ENCODE measurements at regions not wholly inside any gene's neighbourhood (a gene's known extent, or its start where the extent isn't known, plus 50 kb on each side); places are given as distances from the start of the nearest gene placed in this dataset.

DNA sequence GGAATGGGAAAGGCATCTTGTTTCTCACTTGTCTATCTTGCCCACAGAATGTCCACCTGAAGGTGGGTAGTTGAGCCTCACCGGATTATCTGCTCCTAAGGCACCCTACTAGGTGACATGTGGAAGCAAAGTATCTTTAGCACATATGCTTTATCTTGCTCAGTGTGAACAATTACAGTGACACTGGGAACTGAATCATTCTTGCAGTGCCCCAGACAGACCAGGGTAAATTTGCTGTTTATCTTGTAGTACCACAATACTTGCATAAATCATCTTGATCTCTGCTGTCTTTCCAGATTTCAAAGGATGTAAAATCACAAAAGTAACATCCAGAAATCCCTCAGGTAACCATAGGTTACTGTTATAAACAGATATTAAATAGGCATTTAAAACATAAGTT lies 930.0 kb upstream of the INTU start:
- no peak for DNase-seq

- DNase-seq, result no peak
Observed at GRCh38 chr4:126705266-126705665, 927.5 kb upstream of the INTU start.

DNA sequence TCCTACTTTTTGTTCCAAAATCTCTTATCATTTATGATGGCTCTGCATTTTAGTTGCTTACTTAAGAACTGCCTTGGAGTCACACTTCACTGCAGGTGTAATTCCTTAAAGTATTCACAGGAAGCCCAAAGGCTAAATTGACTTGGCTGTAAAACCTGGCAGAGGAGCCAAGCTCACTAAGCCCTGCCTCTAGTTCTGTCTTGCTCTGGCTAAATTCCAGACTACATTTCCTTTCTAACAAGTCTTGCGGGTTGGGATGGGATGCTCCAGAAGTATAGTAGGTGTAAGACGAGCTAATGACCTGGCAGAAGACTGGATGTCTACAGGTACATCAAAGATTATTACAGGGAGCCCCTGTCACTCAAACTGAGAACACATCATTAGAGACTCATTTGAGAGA lies 924.0 kb upstream of the INTU start:
- DNase-seq, result no peak

- no peak for DNase-seq
Observed at GRCh38 chr4:126710935-126711334, 921.8 kb upstream of the INTU start.

DNA sequence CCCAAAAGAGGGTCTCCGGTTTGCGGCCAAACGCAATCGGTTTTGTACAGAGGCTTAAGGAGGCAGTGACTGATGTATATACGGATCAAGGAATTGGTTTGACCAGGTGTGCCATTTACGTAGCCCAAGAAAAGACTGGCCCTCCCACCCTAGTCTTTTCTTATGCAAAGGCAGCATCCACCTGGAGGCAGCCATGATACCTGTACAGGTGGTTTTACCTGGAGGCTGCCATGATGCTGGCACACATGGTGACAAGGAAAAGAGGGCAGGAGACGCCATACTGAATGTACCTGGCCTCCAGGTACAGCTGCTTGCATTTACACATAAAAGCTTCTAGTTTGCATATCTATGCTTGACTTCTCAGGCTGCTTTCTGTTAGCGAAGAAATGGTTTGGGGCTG lies 917.7 kb upstream of the INTU start:
- no peak for DNase-seq

DNA sequence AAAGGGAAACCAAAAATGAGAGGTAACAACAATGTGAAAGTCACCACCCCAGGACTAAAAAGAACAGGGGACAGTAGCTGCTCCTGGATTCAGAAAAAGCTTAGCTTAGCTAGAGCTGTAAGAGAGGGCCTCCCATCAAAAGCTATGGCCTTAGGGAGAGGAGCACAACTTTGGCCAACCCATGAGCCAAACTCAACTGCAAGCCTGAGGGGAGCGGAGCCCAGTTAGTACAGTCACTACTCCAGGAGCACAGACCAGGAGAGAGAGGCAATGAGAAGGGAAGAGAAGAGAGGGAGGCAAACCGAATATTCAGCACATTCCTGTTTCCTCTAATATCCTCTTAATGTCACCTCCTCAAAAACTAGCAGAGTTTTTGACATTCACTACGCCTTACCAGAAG lies 917.1 kb upstream of the INTU start:
- DNase-seq, result no peak

DNA sequence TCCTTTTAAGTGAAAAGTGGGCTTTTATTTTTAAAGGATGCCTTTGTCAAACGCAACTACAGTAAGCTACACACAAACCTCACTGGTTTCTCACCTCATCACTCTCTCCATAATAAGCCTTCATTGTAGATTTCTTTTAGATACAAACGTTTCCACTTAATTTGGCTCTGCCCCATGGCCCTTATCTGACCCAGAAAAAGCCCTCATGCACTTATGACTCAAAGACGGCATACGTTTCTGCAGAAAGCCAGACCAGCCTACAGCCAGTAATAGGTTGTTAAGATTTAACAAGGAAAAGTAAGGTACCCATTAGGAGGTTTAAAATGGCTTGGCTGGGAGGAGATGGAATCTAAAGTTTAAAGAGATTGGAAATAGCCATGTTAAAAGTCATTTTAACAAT lies 914.6 kb upstream of the INTU start:
- no peak for DNase-seq

GRCh38 chr4:126719852-126720251 lies 912.9 kb upstream of the INTU start:
- no peak for DNase-seq

- no peak for DNase-seq
Observed at GRCh38 chr4:126725906-126726305, 906.9 kb upstream of the INTU start.

GRCh38 chr4:126727461-126727860 lies 905.3 kb upstream of the INTU start:
- no peak for DNase-seq

GRCh38 chr4:126731062-126731461 lies 901.7 kb upstream of the INTU start:
- DNase-seq, result no peak

GRCh38 chr4:126733301-126733700 lies 899.5 kb upstream of the INTU start:
- DNase-seq, result peak; percentile 8

GRCh38 chr4:126734465-126734864 lies 898.3 kb upstream of the INTU start:
- DNase-seq, result no peak

- no peak for DNase-seq
Observed at GRCh38 chr4:126735294-126736132, 897.2 kb upstream of the INTU start.

GRCh38 chr4:126736133-126736518 lies 896.6 kb upstream of the INTU start:
- no peak for DNase-seq

DNA sequence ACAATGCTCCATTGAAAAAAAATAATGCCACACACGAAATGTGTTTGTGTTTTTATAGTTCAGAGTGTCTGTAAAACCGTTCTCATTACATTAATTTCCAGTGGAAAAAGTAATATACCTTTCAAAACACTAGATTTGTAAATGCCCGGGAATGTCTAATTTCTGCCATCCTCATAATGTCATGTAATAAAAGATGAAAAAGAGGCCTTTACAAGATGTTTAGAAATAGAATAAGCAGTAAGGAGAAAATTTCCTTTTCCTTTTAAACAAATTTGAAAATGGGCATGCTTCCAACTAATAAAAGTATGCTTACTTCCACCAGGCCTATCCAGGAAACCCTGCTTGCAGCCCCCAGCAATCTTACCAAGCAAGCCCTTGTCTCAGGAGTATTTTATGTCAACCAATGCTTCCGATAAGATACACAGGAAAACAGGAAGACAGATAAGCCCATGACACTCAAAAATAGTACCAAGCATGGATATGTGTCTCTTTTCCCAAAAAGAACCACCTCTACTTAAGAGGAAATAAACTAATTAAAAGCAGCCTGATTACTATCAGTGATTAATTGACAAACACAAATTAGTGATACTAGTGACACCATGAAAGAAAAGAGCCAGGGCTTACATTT lies 894.7 kb upstream of the INTU start:
- DNase-seq, result no peak

- no peak for DNase-seq
Observed at GRCh38 chr4:126738527-126738923, 894.2 kb upstream of the INTU start.

- DNase-seq, result no peak
Observed at GRCh38 chr4:126738926-126739325, 893.8 kb upstream of the INTU start.

DNA sequence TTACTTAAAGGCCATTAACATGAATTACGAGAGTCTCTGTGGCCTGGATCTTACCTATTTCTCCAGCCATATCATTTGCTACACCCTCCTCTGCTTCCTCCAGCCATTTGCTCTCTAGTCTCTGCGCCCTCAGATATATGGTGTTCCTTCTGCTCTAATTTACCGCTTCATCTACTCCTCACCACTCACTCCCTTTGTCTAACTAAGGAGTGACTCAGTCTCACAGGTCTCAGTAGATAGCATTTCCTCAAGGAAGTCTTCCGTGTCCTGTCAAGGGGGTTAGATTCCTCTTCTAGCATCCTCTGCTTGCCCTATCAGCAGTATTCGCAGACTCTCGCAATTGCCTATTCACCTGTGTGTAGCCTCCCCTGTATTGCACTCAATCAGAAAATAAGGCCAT lies 892.1 kb upstream of the INTU start:
- DNase-seq, result no peak

DNA sequence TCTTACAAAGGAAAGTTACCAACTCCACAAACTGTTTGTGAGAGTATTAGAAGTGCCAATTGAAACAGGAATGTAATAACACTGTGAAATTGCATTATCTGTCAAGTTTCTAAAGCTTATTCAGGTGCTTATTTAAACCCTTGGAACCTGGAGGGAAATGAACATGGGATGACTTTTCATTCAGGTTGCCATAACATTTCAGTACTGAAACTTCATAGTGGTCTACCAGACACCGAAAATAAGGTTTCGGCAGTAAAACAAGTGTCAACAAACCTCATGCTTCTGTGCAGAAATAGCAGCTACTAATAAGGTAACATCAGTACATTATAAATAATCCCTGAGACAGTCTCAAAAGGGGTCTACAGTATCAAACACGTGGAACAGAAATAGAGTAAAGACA lies 890.7 kb upstream of the INTU start:
- no peak for DNase-seq

DNA sequence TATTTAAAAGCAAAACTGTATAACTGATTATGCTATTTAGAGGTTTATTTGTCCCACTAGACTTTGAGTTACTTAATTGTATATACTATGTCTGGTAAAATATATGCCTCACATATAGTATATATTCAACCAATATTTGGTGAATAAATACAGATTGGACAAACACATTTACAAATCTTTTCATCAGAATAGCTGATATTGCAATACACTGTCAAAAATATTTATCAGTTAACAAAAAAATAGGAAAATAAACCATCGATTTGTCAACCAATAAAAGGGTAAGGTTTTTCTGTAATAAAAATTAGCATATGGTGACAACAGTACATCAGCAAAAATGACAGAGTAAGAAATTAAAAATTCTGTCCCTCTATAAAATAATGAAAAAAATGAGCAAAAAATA lies 889.9 kb upstream of the INTU start:
- no peak for DNase-seq

DNA sequence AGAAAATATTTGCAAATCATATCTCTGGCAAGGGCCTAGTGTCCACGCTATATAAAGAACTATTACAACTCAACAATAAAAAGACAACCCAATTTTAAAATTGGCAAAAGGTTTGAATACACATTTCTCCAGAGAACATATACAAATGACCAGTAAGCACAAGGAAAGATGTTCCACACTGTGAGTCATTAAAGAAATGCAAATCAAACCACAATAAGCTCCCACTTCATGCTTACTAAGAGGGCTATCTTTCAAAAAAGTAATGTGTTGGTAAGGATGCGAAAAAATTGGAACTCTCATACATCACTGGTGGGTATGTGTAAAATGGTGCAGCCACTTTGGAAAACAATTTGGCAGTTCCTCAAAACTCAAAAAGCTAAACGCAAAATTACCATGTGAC lies 884.0 kb upstream of the INTU start:
- DNase-seq, result no peak

DNA sequence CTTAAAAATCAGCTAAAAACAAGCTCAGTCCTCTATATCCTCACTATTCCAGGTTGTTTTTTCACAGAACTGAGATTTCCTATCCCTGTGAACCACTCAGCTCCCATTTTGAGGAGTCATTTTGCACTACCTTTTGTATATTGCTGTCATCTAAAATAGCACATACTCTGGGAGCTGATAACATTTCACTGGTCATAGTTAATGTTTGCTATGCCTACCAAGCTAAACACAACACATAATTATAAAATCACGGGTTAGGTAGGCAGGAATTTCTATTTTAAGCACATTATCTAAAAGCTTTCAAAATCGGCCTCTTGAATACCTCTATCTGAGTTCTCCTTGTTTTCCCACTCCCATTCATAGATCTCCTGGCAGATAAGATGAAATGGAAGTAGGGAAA lies 882.0 kb upstream of the INTU start:
- no peak for DNase-seq

GRCh38 chr4:126752126-126752525 lies 880.6 kb upstream of the INTU start:
- no peak for DNase-seq

DNA sequence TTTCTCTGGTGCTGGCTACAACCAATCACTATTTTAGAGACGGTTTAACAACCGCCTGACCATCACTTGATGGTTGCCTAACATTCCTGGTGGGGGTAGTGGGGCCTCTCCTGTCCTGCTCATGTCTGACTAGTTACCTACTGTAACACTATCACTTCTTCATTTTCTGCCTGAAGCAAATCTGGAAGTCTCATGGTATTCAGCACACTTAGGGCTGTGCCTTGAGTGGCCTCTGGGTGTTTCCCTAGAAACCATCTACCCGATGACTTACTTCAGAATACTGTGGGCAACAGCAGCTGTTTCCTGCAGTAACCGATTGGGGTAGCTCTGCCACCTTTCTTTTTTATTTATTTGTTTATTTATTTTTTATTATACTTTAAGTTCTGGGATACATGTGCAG lies 880.1 kb upstream of the INTU start:
- no peak for DNase-seq

Data from NCI-H1092 (cell line).